ENCODE measurements at regions not wholly inside any gene's neighbourhood (a gene's known extent, or its start where the extent isn't known, plus 50 kb on each side); places are given as distances from the start of the nearest gene placed in this dataset.

DNA sequence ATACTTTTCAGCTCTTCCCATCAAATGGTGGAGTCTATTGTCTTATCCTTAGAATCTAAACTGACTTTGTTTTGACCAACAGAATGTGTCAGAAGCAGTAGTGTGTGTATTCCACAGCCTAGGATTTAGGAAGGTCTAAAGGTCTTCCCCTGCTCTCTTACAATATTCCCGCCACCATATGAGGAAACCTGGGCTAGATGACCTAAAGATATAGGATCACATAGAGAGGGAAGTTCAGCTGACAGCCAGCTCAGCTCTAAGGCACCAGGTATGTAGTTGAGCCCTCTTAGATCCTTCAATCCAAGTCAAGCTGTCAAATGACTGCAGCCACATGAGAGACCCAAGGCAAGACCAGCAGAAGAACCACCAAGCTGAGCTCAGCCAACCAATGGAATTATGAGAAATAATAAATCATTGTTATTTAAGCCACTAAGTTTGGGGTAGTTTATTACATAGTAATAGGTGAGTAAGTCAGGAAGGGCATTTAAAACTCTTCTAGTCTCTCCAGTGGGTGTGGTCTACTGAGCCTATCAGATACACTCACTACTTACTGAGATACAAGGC lies 227.7 kb upstream of the HES1 start:
- no peaks in the 10 kb centered on the region for H3K79me2 ChIP-seq (ENCODE audit: control insufficient read depth, insufficient read depth, low read length, poor library complexity)
- H3K18ac ChIP-seq (ENCODE audit: low read length) = no peak overlapping the region
- H3K9me3 ChIP-seq (ENCODE audit: insufficient read depth, low read depth, low read length) = no peaks in the 10 kb centered on the region
- no peak overlapping the region for H2AFZ ChIP-seq (ENCODE audit: insufficient read depth, low read length, poor library complexity)
- H3K4me1 ChIP-seq (ENCODE audit: control insufficient read depth in 1 of 2, insufficient read depth in 2 of 2, low read length in 2 of 2) = peaks cover 3 to 5% of the 10 kb centered on the region in 2 experiments
- peak; percentile 62 to 72 for DNase-seq
- H3K23ac ChIP-seq (ENCODE audit: low read length) = no peak overlapping the region
- H3K4me3 ChIP-seq (ENCODE audit: low read depth, low read length) = no peak overlapping the region
- H3K79me1 ChIP-seq (ENCODE audit: low read length) = peaks cover 2% of the 10 kb centered on the region
- no peak overlapping the region for H3K9ac ChIP-seq (ENCODE audit: low read length)
- no CpG with 5 or more reads among the region's 1 CpG for WGBS (ENCODE audit: extremely low coverage, insufficient coverage, insufficient read length)
- H3K14ac ChIP-seq (ENCODE audit: low read length) = no peak overlapping the region
- no peak overlapping the region for H2AK5ac ChIP-seq (ENCODE audit: low read length)
- no peak overlapping the region for H3K4me2 ChIP-seq (ENCODE audit: low read length)
- no peak overlapping the region for H2BK120ac ChIP-seq (ENCODE audit: insufficient read depth, low read length, poor library complexity)
- no peak overlapping the region for H3K27ac ChIP-seq (ENCODE audit: low read depth, low read length)
- no peak overlapping the region for H4K12ac ChIP-seq (ENCODE audit: low read depth, low read length)
- no peak overlapping the region for H3K4ac ChIP-seq (ENCODE audit: low read depth, low read length)
- no peaks in the 10 kb centered on the region for H3K36me3 ChIP-seq (ENCODE audit: control insufficient read depth in 1 of 2, insufficient read depth in 2 of 2, low read length in 2 of 2)
- no peak overlapping the region for H2BK5ac ChIP-seq (ENCODE audit: low read depth, low read length, poor library complexity)
- H4K91ac ChIP-seq (ENCODE audit: low read depth, low read length) = no peak overlapping the region
- no peaks in the 10 kb centered on the region for H3K27me3 ChIP-seq (ENCODE audit: insufficient read depth, low read length)
- no peak overlapping the region for H4K8ac ChIP-seq (ENCODE audit: low read depth, low read length)
- H2BK12ac ChIP-seq (ENCODE audit: low read length) = no peak overlapping the region

DNA sequence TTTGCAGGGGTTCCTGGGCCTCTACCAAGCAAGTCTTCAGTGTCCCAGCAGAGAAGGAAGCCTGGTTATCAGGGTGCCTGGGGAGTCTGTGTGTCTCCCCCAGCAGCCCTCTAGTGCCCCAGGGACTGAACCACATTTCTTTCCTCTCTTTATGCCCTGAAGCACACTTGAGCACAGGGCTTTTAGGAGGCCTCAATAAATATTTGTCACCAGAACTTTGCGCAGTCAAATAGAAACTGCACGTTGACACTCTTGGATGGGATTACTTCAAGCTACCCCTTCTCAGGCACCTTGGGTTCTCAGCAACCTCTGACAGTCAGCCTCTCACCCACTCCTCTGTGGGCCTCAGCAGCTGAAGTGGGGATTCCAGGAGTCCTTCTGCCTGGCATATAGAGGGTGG lies 226.6 kb upstream of the HES1 start:
- Histone ChIP-seq H2AFZ (ENCODE audit: insufficient read depth, low read length, poor library complexity) (no peak overlapping the region), H3K4me3 (ENCODE audit: low read depth, low read length) (no peak overlapping the region), H3K4me1 (ENCODE audit: control insufficient read depth in 1 of 2, insufficient read depth in 2 of 2, low read length in 2 of 2) (peaks cover 3 to 5% of the 10 kb centered on the region in 2 experiments), H3K4ac (ENCODE audit: low read depth, low read length) (no peak overlapping the region), H3K9ac (ENCODE audit: low read length) (no peak overlapping the region), H4K12ac (ENCODE audit: low read depth, low read length) (no peak overlapping the region), H3K79me2 (ENCODE audit: control insufficient read depth, insufficient read depth, low read length, poor library complexity) (no peaks in the 10 kb centered on the region), H3K27me3 (ENCODE audit: insufficient read depth, low read length) (no peaks in the 10 kb centered on the region), H3K18ac (ENCODE audit: low read length) (no peak overlapping the region), H4K91ac (ENCODE audit: low read depth, low read length) (no peak overlapping the region), H3K27ac (ENCODE audit: low read depth, low read length) (no peak overlapping the region), H2AK5ac (ENCODE audit: low read length) (no peak overlapping the region), H4K8ac (ENCODE audit: low read depth, low read length) (no peak overlapping the region), H3K23ac (ENCODE audit: low read length) (no peak overlapping the region), H2BK5ac (ENCODE audit: low read depth, low read length, poor library complexity) (no peak overlapping the region), H3K4me2 (ENCODE audit: low read length) (no peak overlapping the region), H2BK120ac (ENCODE audit: insufficient read depth, low read length, poor library complexity) (no peak overlapping the region), H3K9me3 (ENCODE audit: insufficient read depth, low read depth, low read length) (no peaks in the 10 kb centered on the region), H3K79me1 (ENCODE audit: low read length) (peaks cover 2% of the 10 kb centered on the region), H3K14ac (ENCODE audit: low read length) (no peak overlapping the region), H2BK12ac (ENCODE audit: low read length) (peak overlapping the region; percentile 2), H3K36me3 (ENCODE audit: control insufficient read depth in 1 of 2, insufficient read depth in 2 of 2, low read length in 2 of 2) (no peaks in the 10 kb centered on the region)
- no peak for DNase-seq
- no CpG with 5 or more reads among the region's 2 CpGs for WGBS (ENCODE audit: extremely low coverage, insufficient coverage, insufficient read length)

- H3K4me3 ChIP-seq (ENCODE audit: low read depth, low read length) = no peak overlapping the region
- no peak overlapping the region for H2BK120ac ChIP-seq (ENCODE audit: insufficient read depth, low read length, poor library complexity)
- H2BK12ac ChIP-seq (ENCODE audit: low read length) = no peak overlapping the region
- no peak overlapping the region for H2AFZ ChIP-seq (ENCODE audit: insufficient read depth, low read length, poor library complexity)
- WGBS (ENCODE audit: extremely low coverage, insufficient coverage, insufficient read length) = no CpG with 5 or more reads among the region's 1 CpG
- H2BK5ac ChIP-seq (ENCODE audit: low read depth, low read length, poor library complexity) = no peak overlapping the region
- H3K4me1 ChIP-seq (ENCODE audit: control insufficient read depth in 1 of 2, insufficient read depth in 2 of 2, low read length in 2 of 2) = peaks cover 3 to 5% of the 10 kb centered on the region in 2 experiments
- H3K9ac ChIP-seq (ENCODE audit: low read length) = no peak overlapping the region
- H3K9me3 ChIP-seq (ENCODE audit: insufficient read depth, low read depth, low read length) = no peaks in the 10 kb centered on the region
- DNase-seq = no peak
- no peak overlapping the region for H3K23ac ChIP-seq (ENCODE audit: low read length)
- no peak overlapping the region for H3K27ac ChIP-seq (ENCODE audit: low read depth, low read length)
- H3K4ac ChIP-seq (ENCODE audit: low read depth, low read length) = no peak overlapping the region
- no peaks in the 10 kb centered on the region for H3K79me2 ChIP-seq (ENCODE audit: control insufficient read depth, insufficient read depth, low read length, poor library complexity)
- no peak overlapping the region for H4K91ac ChIP-seq (ENCODE audit: low read depth, low read length)
- no peak overlapping the region for H2AK5ac ChIP-seq (ENCODE audit: low read length)
- no peak overlapping the region for H4K12ac ChIP-seq (ENCODE audit: low read depth, low read length)
- no peak overlapping the region for H4K8ac ChIP-seq (ENCODE audit: low read depth, low read length)
- no peak overlapping the region for H3K18ac ChIP-seq (ENCODE audit: low read length)
- no peak overlapping the region for H3K14ac ChIP-seq (ENCODE audit: low read length)
- H3K4me2 ChIP-seq (ENCODE audit: low read length) = no peak overlapping the region
- H3K36me3 ChIP-seq (ENCODE audit: control insufficient read depth in 1 of 2, insufficient read depth in 2 of 2, low read length in 2 of 2) = no peaks in the 10 kb centered on the region
- no peaks in the 10 kb centered on the region for H3K27me3 ChIP-seq (ENCODE audit: insufficient read depth, low read length)
- peaks cover 2% of the 10 kb centered on the region for H3K79me1 ChIP-seq (ENCODE audit: low read length)
These were observed 225.6 kb upstream of the HES1 start for GRCh38 chr3:193910310-193910709.

DNA sequence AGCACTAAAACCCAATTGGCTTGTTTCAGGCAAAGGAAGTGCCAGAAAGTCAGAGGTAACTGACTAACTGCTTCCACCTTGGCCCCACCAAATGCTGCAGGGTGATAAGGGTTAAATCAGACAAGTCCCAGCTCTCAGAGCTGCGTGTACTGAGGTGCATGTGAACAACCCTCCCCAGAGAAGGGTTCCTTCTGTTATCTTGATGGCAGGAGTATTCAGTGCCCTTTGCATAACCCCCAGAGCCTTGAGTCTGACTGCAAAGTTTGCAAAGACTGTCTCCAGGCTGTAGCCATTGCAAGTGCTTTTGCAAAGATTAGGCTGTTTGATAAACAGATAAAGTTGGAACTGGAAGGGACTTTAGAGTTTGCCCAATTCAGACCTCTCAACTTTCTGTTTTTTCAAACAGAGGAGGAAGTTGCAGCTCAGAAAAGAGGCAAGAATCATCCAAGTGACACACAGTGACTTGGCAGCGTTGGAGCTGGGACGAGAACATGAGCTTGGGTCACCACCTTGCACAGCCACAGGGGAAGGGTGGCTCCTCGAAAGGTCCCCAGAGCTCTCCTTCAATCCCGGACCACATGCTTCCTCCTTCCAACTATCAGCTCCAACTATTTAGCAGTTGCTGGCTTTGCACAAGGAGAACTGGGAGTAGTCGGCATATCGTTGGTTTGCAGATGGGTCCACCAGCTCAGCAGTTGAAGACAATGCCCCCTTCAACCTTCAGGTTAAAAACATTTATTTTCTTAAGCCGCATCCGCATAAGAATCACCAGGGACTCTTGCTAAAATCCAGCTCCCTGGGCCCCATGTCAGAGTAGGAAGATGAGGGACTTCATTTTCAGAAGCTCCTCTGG lies 224.8 kb upstream of the HES1 start:
- no peak overlapping the region for H3K4ac ChIP-seq (ENCODE audit: low read depth, low read length)
- peaks cover 2% of the 10 kb centered on the region for H3K79me1 ChIP-seq (ENCODE audit: low read length)
- no peaks in the 10 kb centered on the region for H3K9me3 ChIP-seq (ENCODE audit: insufficient read depth, low read depth, low read length)
- no peaks in the 10 kb centered on the region for H3K79me2 ChIP-seq (ENCODE audit: control insufficient read depth, insufficient read depth, low read length, poor library complexity)
- H3K36me3 ChIP-seq (ENCODE audit: control insufficient read depth in 1 of 2, insufficient read depth in 2 of 2, low read length in 2 of 2) = no peaks in the 10 kb centered on the region
- peak overlapping the region; percentile 11 for H4K91ac ChIP-seq (ENCODE audit: low read depth, low read length)
- no peak overlapping the region for H3K27ac ChIP-seq (ENCODE audit: low read depth, low read length)
- no peaks in the 10 kb centered on the region for H3K27me3 ChIP-seq (ENCODE audit: insufficient read depth, low read length)
- no peak overlapping the region for H3K23ac ChIP-seq (ENCODE audit: low read length)
- no peak overlapping the region for H4K12ac ChIP-seq (ENCODE audit: low read depth, low read length)
- DNase-seq = no peak
- H3K4me1 ChIP-seq (ENCODE audit: control insufficient read depth in 1 of 2, insufficient read depth in 2 of 2, low read length in 2 of 2) = peaks cover 3 to 5% of the 10 kb centered on the region in 2 experiments
- H2AFZ ChIP-seq (ENCODE audit: insufficient read depth, low read length, poor library complexity) = no peak overlapping the region
- no peak overlapping the region for H2BK120ac ChIP-seq (ENCODE audit: insufficient read depth, low read length, poor library complexity)
- no peak overlapping the region for H4K8ac ChIP-seq (ENCODE audit: low read depth, low read length)
- no peak overlapping the region for H3K4me2 ChIP-seq (ENCODE audit: low read length)
- no CpG with 5 or more reads among the region's 9 CpGs for WGBS (ENCODE audit: extremely low coverage, insufficient coverage, insufficient read length)
- no peak overlapping the region for H2AK5ac ChIP-seq (ENCODE audit: low read length)
- H2BK5ac ChIP-seq (ENCODE audit: low read depth, low read length, poor library complexity) = no peak overlapping the region
- H3K18ac ChIP-seq (ENCODE audit: low read length) = no peak overlapping the region
- no peak overlapping the region for H2BK12ac ChIP-seq (ENCODE audit: low read length)
- H3K4me3 ChIP-seq (ENCODE audit: low read depth, low read length) = no peak overlapping the region
- no peak overlapping the region for H3K9ac ChIP-seq (ENCODE audit: low read length)
- no peak overlapping the region for H3K14ac ChIP-seq (ENCODE audit: low read length)
